ENCODE measurements at regions not wholly inside any gene's neighbourhood (a gene's known extent, or its start where the extent isn't known, plus 50 kb on each side); places are given as distances from the start of the nearest gene placed in this dataset.
"Not testable (repeated sequence)": the region's sequence is repeated elsewhere in the genome, so short reads cannot be mapped to it uniquely, and the experiment has no call there.

DNA sequence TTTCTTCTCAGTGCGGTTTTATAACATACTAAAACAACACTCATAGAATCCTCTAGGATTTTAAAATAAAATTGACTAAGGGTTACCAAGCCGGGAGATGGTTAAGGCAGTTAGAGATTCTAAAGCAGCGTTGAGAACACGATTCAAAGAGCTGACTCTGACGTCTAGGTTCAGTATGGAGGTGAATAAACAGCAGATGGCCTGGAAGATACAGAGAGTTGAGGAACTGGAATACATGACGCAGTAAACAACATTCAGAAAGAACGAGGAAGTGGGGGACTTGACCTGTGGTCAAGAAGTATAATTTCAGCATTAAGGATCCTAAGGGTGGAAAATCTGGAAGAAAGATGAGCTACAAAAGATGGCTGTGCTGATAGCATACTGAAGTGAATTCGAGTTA is 68.4 kb upstream of the NBPF26 start:
- H3K4me1 ChIP-seq (ENCODE audit: control insufficient read depth, extremely low read depth, insufficient read depth, low read length); H3K27me3 ChIP-seq (ENCODE audit: control insufficient read depth, extremely low read depth, insufficient read depth, low read length); DNase-seq (ENCODE audit: low read depth, low spot score); dilution Hi-C loops (cut with MboI; ENCODE audit: extremely low pct_ligation_motif_present, low sequenced_read_pairs); H3K4me2 ChIP-seq (ENCODE audit: control insufficient read depth, extremely low read depth, insufficient read depth, low read depth, low read length); H4K20me1 ChIP-seq (ENCODE audit: control insufficient read depth, extremely low read depth, insufficient read depth, low read length); H3K36me3 ChIP-seq (ENCODE audit: control insufficient read depth in 2 of 2, extremely low read depth in 1 of 2, insufficient read depth in 2 of 2, low read length in 2 of 2); H3K27ac ChIP-seq (ENCODE audit: control insufficient read depth, insufficient read depth, low read length); FAIRE-seq; H3K9ac ChIP-seq (ENCODE audit: control insufficient read depth, extremely low read depth, insufficient read depth, low read length); H3K9me1 ChIP-seq (ENCODE audit: control insufficient read depth, extremely low read depth, insufficient read depth, low read length); H3K4me3 ChIP-seq (ENCODE audit: control insufficient read depth in 2 of 3, extremely low read depth in 1 of 3, insufficient read depth in 2 of 3, low read depth in 1 of 3, low read length in 3 of 3); H3K79me2 ChIP-seq (ENCODE audit: control insufficient read depth, insufficient read depth, low read length); H2AFZ ChIP-seq (ENCODE audit: control insufficient read depth, low read length); H3K9me3 ChIP-seq (ENCODE audit: control insufficient read depth, low read depth, low read length): not testable (repeated sequence)

DNA sequence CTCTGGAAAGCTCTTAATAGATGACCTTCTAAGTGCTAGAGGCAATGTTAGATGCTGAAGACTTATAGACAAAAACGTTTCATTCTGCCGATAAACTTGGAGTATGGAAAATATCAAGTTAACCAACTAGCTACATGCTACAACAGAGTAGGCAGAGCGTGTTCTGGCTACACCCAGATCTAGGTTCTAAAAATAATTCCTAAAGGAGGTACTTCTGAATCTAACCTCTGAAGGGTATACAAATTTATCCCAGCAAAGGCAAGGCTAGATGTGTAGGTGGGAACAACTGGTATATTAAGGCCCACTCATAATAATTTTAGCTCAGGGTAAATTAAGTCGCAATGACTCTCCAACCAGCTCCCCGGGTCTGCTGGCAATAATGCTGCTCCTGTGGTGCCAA is 67.6 kb upstream of the NBPF26 start:
- H3K79me2 ChIP-seq (ENCODE audit: control insufficient read depth, insufficient read depth, low read length); H3K4me2 ChIP-seq (ENCODE audit: control insufficient read depth, extremely low read depth, insufficient read depth, low read depth, low read length); H3K27ac ChIP-seq (ENCODE audit: control insufficient read depth, insufficient read depth, low read length); H4K20me1 ChIP-seq (ENCODE audit: control insufficient read depth, extremely low read depth, insufficient read depth, low read length); H3K36me3 ChIP-seq (ENCODE audit: control insufficient read depth in 2 of 2, extremely low read depth in 1 of 2, insufficient read depth in 2 of 2, low read length in 2 of 2); H2AFZ ChIP-seq (ENCODE audit: control insufficient read depth, low read length); H3K4me1 ChIP-seq (ENCODE audit: control insufficient read depth, extremely low read depth, insufficient read depth, low read length); dilution Hi-C loops (cut with MboI; ENCODE audit: extremely low pct_ligation_motif_present, low sequenced_read_pairs); H3K9me3 ChIP-seq (ENCODE audit: control insufficient read depth, low read depth, low read length); H3K9ac ChIP-seq (ENCODE audit: control insufficient read depth, extremely low read depth, insufficient read depth, low read length); H3K4me3 ChIP-seq (ENCODE audit: control insufficient read depth in 2 of 3, extremely low read depth in 1 of 3, insufficient read depth in 2 of 3, low read depth in 1 of 3, low read length in 3 of 3); H3K27me3 ChIP-seq (ENCODE audit: control insufficient read depth, extremely low read depth, insufficient read depth, low read length); DNase-seq (ENCODE audit: low read depth, low spot score); H3K9me1 ChIP-seq (ENCODE audit: control insufficient read depth, extremely low read depth, insufficient read depth, low read length); FAIRE-seq: not testable (repeated sequence)

DNA sequence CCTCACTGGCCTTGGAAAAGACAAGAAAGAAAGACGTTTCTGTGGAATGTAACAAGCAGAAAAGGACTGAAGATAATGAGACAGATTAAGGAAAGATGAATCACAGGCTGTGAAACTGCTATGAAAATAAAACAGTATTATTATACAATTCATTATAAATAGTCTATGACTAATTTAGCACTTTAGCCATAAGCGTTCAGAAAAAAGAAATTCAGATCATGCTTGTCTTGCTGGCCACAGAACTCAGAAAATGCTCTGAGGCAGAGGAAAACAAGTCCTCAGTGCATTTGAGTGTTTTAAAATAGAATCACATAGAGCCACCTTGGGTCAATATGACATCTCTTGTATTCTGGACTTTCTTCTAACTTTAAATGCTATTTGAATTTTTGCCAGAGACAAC is 65.9 kb upstream of the NBPF26 start:
- H3K4me2 ChIP-seq (ENCODE audit: control insufficient read depth, extremely low read depth, insufficient read depth, low read depth, low read length); H4K20me1 ChIP-seq (ENCODE audit: control insufficient read depth, extremely low read depth, insufficient read depth, low read length); H3K9ac ChIP-seq (ENCODE audit: control insufficient read depth, extremely low read depth, insufficient read depth, low read length); H3K4me3 ChIP-seq (ENCODE audit: control insufficient read depth in 2 of 3, extremely low read depth in 1 of 3, insufficient read depth in 2 of 3, low read depth in 1 of 3, low read length in 3 of 3); dilution Hi-C loops (cut with MboI; ENCODE audit: extremely low pct_ligation_motif_present, low sequenced_read_pairs); H3K9me1 ChIP-seq (ENCODE audit: control insufficient read depth, extremely low read depth, insufficient read depth, low read length); H3K27ac ChIP-seq (ENCODE audit: control insufficient read depth, insufficient read depth, low read length); DNase-seq (ENCODE audit: low read depth, low spot score); H3K27me3 ChIP-seq (ENCODE audit: control insufficient read depth, extremely low read depth, insufficient read depth, low read length); FAIRE-seq; H3K9me3 ChIP-seq (ENCODE audit: control insufficient read depth, low read depth, low read length); H3K36me3 ChIP-seq (ENCODE audit: control insufficient read depth in 2 of 2, extremely low read depth in 1 of 2, insufficient read depth in 2 of 2, low read length in 2 of 2); H3K4me1 ChIP-seq (ENCODE audit: control insufficient read depth, extremely low read depth, insufficient read depth, low read length); H2AFZ ChIP-seq (ENCODE audit: control insufficient read depth, low read length); H3K79me2 ChIP-seq (ENCODE audit: control insufficient read depth, insufficient read depth, low read length): not testable (repeated sequence)

DNA sequence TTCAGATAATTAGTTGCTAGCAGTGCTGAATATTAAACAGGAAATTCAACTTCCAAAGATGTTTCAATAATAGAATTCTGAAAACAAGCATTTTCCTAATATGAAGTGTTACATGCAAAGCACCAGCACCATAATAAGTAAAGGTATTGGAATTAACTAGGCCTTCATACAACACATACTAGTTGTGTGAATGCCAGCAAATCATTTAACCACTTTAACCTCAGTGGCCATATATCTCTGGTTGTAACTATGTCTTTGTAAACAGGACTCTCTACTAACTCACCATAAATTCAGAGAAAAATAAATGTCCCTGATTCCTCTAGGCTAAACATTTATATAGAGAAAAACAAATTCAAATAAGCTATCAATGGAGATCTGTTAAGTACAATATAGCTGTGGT is 65.1 kb upstream of the NBPF26 start:
- dilution Hi-C loops (cut with MboI; ENCODE audit: extremely low pct_ligation_motif_present, low sequenced_read_pairs); DNase-seq (ENCODE audit: low read depth, low spot score); H3K4me3 ChIP-seq (ENCODE audit: control insufficient read depth in 2 of 3, extremely low read depth in 1 of 3, insufficient read depth in 2 of 3, low read depth in 1 of 3, low read length in 3 of 3); H3K9ac ChIP-seq (ENCODE audit: control insufficient read depth, extremely low read depth, insufficient read depth, low read length); H3K9me3 ChIP-seq (ENCODE audit: control insufficient read depth, low read depth, low read length); H3K79me2 ChIP-seq (ENCODE audit: control insufficient read depth, insufficient read depth, low read length); H3K36me3 ChIP-seq (ENCODE audit: control insufficient read depth in 2 of 2, extremely low read depth in 1 of 2, insufficient read depth in 2 of 2, low read length in 2 of 2); H3K27me3 ChIP-seq (ENCODE audit: control insufficient read depth, extremely low read depth, insufficient read depth, low read length); H3K9me1 ChIP-seq (ENCODE audit: control insufficient read depth, extremely low read depth, insufficient read depth, low read length); H2AFZ ChIP-seq (ENCODE audit: control insufficient read depth, low read length); H3K4me2 ChIP-seq (ENCODE audit: control insufficient read depth, extremely low read depth, insufficient read depth, low read depth, low read length); H3K27ac ChIP-seq (ENCODE audit: control insufficient read depth, insufficient read depth, low read length); H3K4me1 ChIP-seq (ENCODE audit: control insufficient read depth, extremely low read depth, insufficient read depth, low read length); H4K20me1 ChIP-seq (ENCODE audit: control insufficient read depth, extremely low read depth, insufficient read depth, low read length); FAIRE-seq: not testable (repeated sequence)

DNA sequence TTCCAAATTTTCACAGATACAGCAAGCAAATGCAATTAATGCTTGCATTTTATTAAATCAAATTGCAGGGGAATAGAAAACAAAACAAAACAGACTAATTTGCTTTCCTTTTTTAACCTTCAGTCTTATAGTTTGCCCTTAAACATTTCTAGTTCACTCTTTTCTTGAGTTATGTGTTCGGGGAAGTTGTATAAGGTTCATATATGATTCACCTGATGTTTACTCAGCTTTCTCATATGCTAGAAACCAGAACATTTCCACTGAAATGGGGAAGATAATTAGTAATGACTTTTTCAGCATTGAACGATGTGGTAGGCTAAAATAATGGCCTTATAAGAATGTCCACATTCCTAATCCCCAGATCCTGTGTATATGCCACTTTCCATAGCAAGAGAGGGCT is 64.6 kb upstream of the NBPF26 start:
- H4K20me1 ChIP-seq (ENCODE audit: control insufficient read depth, extremely low read depth, insufficient read depth, low read length); dilution Hi-C loops (cut with MboI; ENCODE audit: extremely low pct_ligation_motif_present, low sequenced_read_pairs); H3K79me2 ChIP-seq (ENCODE audit: control insufficient read depth, insufficient read depth, low read length); FAIRE-seq; H3K4me2 ChIP-seq (ENCODE audit: control insufficient read depth, extremely low read depth, insufficient read depth, low read depth, low read length); DNase-seq (ENCODE audit: low read depth, low spot score); H3K27ac ChIP-seq (ENCODE audit: control insufficient read depth, insufficient read depth, low read length); H3K4me3 ChIP-seq (ENCODE audit: control insufficient read depth in 2 of 3, extremely low read depth in 1 of 3, insufficient read depth in 2 of 3, low read depth in 1 of 3, low read length in 3 of 3); H3K9me1 ChIP-seq (ENCODE audit: control insufficient read depth, extremely low read depth, insufficient read depth, low read length); H3K4me1 ChIP-seq (ENCODE audit: control insufficient read depth, extremely low read depth, insufficient read depth, low read length); H3K27me3 ChIP-seq (ENCODE audit: control insufficient read depth, extremely low read depth, insufficient read depth, low read length); H2AFZ ChIP-seq (ENCODE audit: control insufficient read depth, low read length); H3K9me3 ChIP-seq (ENCODE audit: control insufficient read depth, low read depth, low read length); H3K9ac ChIP-seq (ENCODE audit: control insufficient read depth, extremely low read depth, insufficient read depth, low read length); H3K36me3 ChIP-seq (ENCODE audit: control insufficient read depth in 2 of 2, extremely low read depth in 1 of 2, insufficient read depth in 2 of 2, low read length in 2 of 2): not testable (repeated sequence)
